PC-3 (cell line): ENCODE measurements at regions not wholly inside any gene's neighbourhood (a gene's known extent, or its start where the extent isn't known, plus 50 kb on each side); places are given as distances from the start of the nearest gene placed in this dataset.
A peak's percentile ranks its signal among the peaks of the same experiment; 100 is the strongest.

Source experiments
- ATAC-seq: fragments of 200-7000 bp; cut with Tn5 transposase; 2 replicates; pipeline ENCODE4 v1.9.1; 2020; ENCODE audit warnings: mild to moderate bottlenecking, moderate library complexity
- BruUV-seq: library from RNA; stranded (reverse); fragments of 400-500 nt; replicated peaks from 2 replicates; lab custom pipeline; 2021; lab: Mats Ljungman, UMichigan
- CTCF ChIA-PET: fragments of 300-600 bp; sonication (Branson Sonifier 250); formaldehyde crosslinking; loops from one replicate; lab custom pipeline; 2022; ENCODE audit warnings: antibody characterized with exemption; lab: Charles Lee
- POLR2A ChIA-PET: fragments of 300-600 bp; sonication (Branson Sonifier 250); formaldehyde crosslinking; loops from one replicate; lab custom pipeline; 2022; ENCODE audit warnings: antibody characterized with exemption; ENCODE audit not compliant: unreplicated experiment; lab: Charles Lee
- DNase-seq: peaks from one replicate; pipeline ENCODE4 v3.0.0-alpha.2; 2015
- H2AFZ ChIP-seq: fragments of 300-600 bp; sonication (generic); 2 replicates; pipeline ENCODE4 v1.6.0; 2016; ENCODE audit warnings: antibody characterized with exemption, low read length
- H3F3A ChIP-seq: fragments of 300-600 bp; sonication (generic); one replicate; pipeline ENCODE4 v1.6.0; 2017; ENCODE audit warnings: antibody characterized with exemption, low read length, control low read depth, mild to moderate bottlenecking; ENCODE audit not compliant: unreplicated experiment
- H3K27ac ChIP-seq: fragments of 300-600 bp; sonication (generic); 2 replicates; pipeline ENCODE4 v1.5.1; 2016; ENCODE audit warnings: mild to moderate bottlenecking, low read length
- H3K27me3 ChIP-seq: fragments of 300-600 bp; sonication (generic); 2 replicates; pipeline ENCODE4 v1.6.1; 2016; ENCODE audit warnings: low read length, mixed read lengths
- H3K36me3 ChIP-seq: fragments of 300-600 bp; sonication (generic); 2 replicates; pipeline ENCODE4 v1.6.1; 2016; ENCODE audit warnings: low read depth, mixed run types, low read length, mixed read lengths
- H3K4me1 ChIP-seq: fragments of 300-600 bp; sonication (generic); 2 replicates; pipeline ENCODE4 v1.5.1; 2016; ENCODE audit warnings: low read length; ENCODE audit not compliant: insufficient read depth
- H3K4me2 ChIP-seq: fragments of 300-600 bp; sonication (generic); 2 replicates; pipeline ENCODE4 v1.6.0; 2016; ENCODE audit warnings: low read length
- H3K4me3 ChIP-seq: fragments of 300-600 bp; sonication (generic); 2 replicates; pipeline ENCODE4 v1.5.1; 2016; ENCODE audit warnings: mild to moderate bottlenecking, low read length, mixed read lengths
- H3K79me2 ChIP-seq: fragments of 300-600 bp; sonication (generic); 2 replicates; pipeline ENCODE4 v1.6.1; 2017; ENCODE audit warnings: low read length, mixed read lengths
- H3K9ac ChIP-seq: fragments of 300-600 bp; sonication (generic); 2 replicates; pipeline ENCODE4 v1.6.0; 2016; ENCODE audit warnings: mild to moderate bottlenecking, low read length
- H3K9me2 ChIP-seq: fragments of 300-600 bp; sonication (generic); replicated peaks from 2 replicates; pipeline ENCODE4 v1.6.1; 2016; ENCODE audit warnings: mixed run types, low read length, mixed read lengths
- H3K9me3 ChIP-seq: fragments of 300-600 bp; sonication (generic); 2 replicates; pipeline ENCODE4 v1.6.1; 2016; ENCODE audit warnings: low read length, mixed read lengths
- H4K20me1 ChIP-seq: fragments of 300-600 bp; sonication (generic); 2 replicates; pipeline ENCODE4 v1.6.1; 2016; ENCODE audit warnings: low read length, mixed read lengths
- EZH2 ChIP-seq: fragments of 300-600 bp; sonication (generic); IDR thresholded peaks from one replicate; pipeline ENCODE4 v1.6.1; 2017; ENCODE audit warnings: antibody characterized with exemption, mild to moderate bottlenecking, low read length; ENCODE audit not compliant: unreplicated experiment
- EZH2phosphoT487 ChIP-seq: fragments of 300-600 bp; sonication (generic); IDR thresholded peaks from 2 replicates; pipeline ENCODE4 v1.6.1; 2018; ENCODE audit warnings: mild to moderate bottlenecking, antibody characterized with exemption, low read length, borderline replicate concordance
- intact Hi-C: fragments of 100-400 bp; cut with micrococcal nuclease; formaldehyde crosslinking; loops from 2 replicates; pipeline ENCODE4 v1.9.0; 2023
- TF ChIP-seq, protein P1 (sequence below): fragments of 300-600 bp; sonication (generic); conservative IDR thresholded peaks from 2 replicates; pipeline ENCODE4 v1.5.1; 2017; ENCODE audit warnings: antibody characterized with exemption, low read depth, mild to moderate bottlenecking, low read length

DNA sequence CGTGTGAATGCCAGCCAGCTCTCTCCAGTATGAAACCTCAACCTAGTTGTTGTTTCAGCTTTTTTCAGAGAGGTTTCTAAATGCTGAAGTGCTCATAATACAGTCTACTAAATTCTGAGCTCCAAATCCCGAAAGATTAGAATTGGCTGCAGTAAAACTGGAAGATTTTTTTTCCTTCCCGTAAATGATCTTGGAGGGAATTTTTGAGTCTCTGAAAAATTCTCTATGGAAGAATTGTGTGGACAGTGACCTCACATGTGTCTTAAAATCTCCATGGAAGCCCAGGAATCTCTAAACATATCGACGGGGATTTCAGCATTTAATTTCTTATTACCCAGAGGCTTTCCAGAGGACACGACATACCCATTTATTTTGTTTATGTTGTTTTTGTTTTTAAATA is 1499.2 kb downstream of the LRRC4C start:
- no peak overlapping the region for H3K4me2 ChIP-seq
- no peaks in the 10 kb centered on the region for H3K4me1 ChIP-seq
- no peaks in the 10 kb centered on the region for H3F3A ChIP-seq
- H2AFZ ChIP-seq, result peak overlapping the region; percentile 22; the same call in 1 of the 2 replicates
- no peak overlapping the region for H3K4me3 ChIP-seq
- no TSS peak for BruUV-seq
- ChIA-PET CTCF (no interaction called here), POLR2A (no interaction called here)
- ATAC-seq (no peak), DNase-seq (no peak)
- H3K36me3 ChIP-seq, result no peaks in the 10 kb centered on the region
- H3K9ac ChIP-seq, result no peak overlapping the region
- TF ChIP-seq EZH2phosphoT487, result no peak
- no peak for TF ChIP-seq EZH2
- TF ChIP-seq, protein P1, sequence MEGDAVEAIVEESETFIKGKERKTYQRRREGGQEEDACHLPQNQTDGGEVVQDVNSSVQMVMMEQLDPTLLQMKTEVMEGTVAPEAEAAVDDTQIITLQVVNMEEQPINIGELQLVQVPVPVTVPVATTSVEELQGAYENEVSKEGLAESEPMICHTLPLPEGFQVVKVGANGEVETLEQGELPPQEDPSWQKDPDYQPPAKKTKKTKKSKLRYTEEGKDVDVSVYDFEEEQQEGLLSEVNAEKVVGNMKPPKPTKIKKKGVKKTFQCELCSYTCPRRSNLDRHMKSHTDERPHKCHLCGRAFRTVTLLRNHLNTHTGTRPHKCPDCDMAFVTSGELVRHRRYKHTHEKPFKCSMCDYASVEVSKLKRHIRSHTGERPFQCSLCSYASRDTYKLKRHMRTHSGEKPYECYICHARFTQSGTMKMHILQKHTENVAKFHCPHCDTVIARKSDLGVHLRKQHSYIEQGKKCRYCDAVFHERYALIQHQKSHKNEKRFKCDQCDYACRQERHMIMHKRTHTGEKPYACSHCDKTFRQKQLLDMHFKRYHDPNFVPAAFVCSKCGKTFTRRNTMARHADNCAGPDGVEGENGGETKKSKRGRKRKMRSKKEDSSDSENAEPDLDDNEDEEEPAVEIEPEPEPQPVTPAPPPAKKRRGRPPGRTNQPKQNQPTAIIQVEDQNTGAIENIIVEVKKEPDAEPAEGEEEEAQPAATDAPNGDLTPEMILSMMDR, result no peak
- intact Hi-C loops, result no loop called here
- H3K27ac ChIP-seq, result no peak overlapping the region
- no peaks in the 10 kb centered on the region for H3K9me2 ChIP-seq
- no peaks in the 10 kb centered on the region for H4K20me1 ChIP-seq
- peaks cover 17% of the 10 kb centered on the region for H3K27me3 ChIP-seq
- H3K79me2 ChIP-seq, result no peaks in the 10 kb centered on the region
- H3K9me3 ChIP-seq, result no peaks in the 10 kb centered on the region

DNA sequence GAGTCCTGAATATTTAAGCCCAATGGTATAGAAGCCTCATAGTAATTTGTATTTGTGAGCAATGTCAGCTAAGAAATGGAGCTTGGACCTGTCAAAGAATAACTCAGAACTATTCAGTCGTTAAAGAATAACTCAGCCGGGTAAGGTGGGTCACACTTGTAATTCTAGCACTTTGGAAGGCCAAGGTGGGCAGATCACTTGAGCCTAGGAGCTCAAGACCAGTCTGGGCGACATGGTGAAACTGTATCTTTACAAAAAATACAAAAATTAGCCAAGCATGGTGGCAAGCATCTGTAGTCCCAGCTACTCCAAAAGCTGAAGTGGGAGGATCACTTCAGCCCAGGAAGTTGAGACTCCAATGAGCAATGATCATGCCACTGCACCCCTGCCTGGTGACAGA is 1526.5 kb downstream of the LRRC4C start:
- ChIA-PET CTCF (no interaction called here), POLR2A (no interaction called here)
- Histone ChIP-seq H3K79me2 (no peaks in the 10 kb centered on the region), H3K4me1 (no peaks in the 10 kb centered on the region), H3K4me2 (no peak overlapping the region), H3K27ac (no peak overlapping the region), H3K36me3 (no peaks in the 10 kb centered on the region), H3F3A (no peaks in the 10 kb centered on the region), H2AFZ (no peak overlapping the region), H3K9ac (no peak overlapping the region), H3K9me3 (0 out of 2 replicates have a peak, but pooled peaks cover 3% of the 10 kb centered on the region), H3K27me3 (no peaks in the 10 kb centered on the region), H4K20me1 (no peaks in the 10 kb centered on the region), H3K9me2 (no peaks in the 10 kb centered on the region), H3K4me3 (no peak overlapping the region)
- ATAC-seq, result no peak
- DNase-seq, result no peak
- intact Hi-C loops, result no loop called here
- TF ChIP-seq EZH2phosphoT487, result no peak
- no peak for TF ChIP-seq EZH2
- TF ChIP-seq, protein P1, result no peak
- BruUV-seq, result no TSS peak

DNA sequence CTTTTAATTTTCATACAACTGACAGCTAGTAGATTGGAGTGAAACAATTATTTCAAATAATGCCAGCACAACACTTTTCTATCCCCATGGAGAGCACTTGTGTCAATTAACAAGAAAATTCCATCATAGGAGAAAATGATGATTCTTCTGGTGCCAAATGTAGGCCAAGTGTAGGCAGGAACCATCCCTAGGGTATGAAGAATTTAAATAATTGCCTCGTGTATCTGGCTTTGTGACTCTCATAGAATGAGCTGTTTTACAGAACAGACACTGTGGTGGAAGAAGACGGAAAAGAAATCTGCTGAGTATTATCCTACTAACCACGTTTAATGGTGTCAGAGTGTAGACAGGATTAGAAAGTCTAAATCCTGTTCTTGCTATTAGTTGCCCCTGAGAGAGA is 1542.2 kb downstream of the LRRC4C start:
- Histone ChIP-seq H3K9me3 (0 out of 2 replicates have a peak, but pooled peaks cover 4% of the 10 kb centered on the region), H2AFZ (no peak overlapping the region), H3K4me1 (no peaks in the 10 kb centered on the region), H3K4me2 (no peak overlapping the region), H3K27me3 (no peaks in the 10 kb centered on the region), H3K4me3 (no peak overlapping the region), H3K27ac (no peak overlapping the region), H3K79me2 (no peaks in the 10 kb centered on the region), H3K9me2 (no peaks in the 10 kb centered on the region), H3F3A (no peaks in the 10 kb centered on the region), H4K20me1 (no peaks in the 10 kb centered on the region), H3K9ac (no peak overlapping the region), H3K36me3 (no peaks in the 10 kb centered on the region)
- TF ChIP-seq EZH2 (no peak), EZH2phosphoT487 (no peak)
- TF ChIP-seq, protein P1, result no peak
- ATAC-seq, result no peak
- ChIA-PET POLR2A (no interaction called here), CTCF (no interaction called here)
- no peak for DNase-seq
- BruUV-seq, result no TSS peak
- intact Hi-C loops, result no loop called here
